ENCODE measurements at regions not wholly inside any gene's neighbourhood (a gene's known extent, or its start where the extent isn't known, plus 50 kb on each side); places are given as distances from the start of the nearest gene placed in this dataset.

DNA sequence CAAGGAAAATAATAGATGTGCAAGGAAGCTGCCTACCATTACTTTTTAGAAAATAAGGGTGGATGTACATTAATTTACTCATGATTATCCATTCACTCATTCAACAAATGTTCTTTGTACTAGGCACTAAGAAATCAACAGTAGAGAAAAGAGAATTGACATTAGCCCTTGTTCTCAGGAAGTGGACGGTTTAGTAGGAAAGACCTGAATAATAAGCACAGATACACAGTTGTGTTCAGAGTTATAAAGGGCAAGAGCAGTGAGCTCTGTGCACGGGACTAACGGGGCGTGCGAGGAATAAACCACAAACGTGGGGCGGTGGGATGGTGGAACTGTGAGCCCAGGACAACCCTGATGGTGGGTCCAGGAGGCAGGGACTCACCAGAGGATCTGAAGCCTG, 94.4 kb upstream of the MBOAT2 start:
- H2BK15ac ChIP-seq (ENCODE audit: low read length), result no peak overlapping the region
- no peak overlapping the region for H3K18ac ChIP-seq (ENCODE audit: extremely low read depth, low read length)
- no peak overlapping the region for H4K8ac ChIP-seq (ENCODE audit: extremely low read depth, insufficient read depth, low read length)
- ChIA-PET POLR2A (ENCODE audit: partially characterized antibody) (no interaction called here), CTCF (ENCODE audit: partially characterized antibody) (interaction anchor here (1.6 kb wide), 1 partner anchor 45 kb away, joined by 5 read pairs; no protein-coding TSS in a partner anchor)
- no peak overlapping the region for H3K14ac ChIP-seq (ENCODE audit: insufficient read length)
- no peak overlapping the region for H3K4ac ChIP-seq (replicated peaks; ENCODE audit: insufficient read length, low read depth, low read length)
- no peak overlapping the region for H2BK20ac ChIP-seq (ENCODE audit: low read length)
- no peaks in the 10 kb centered on the region for H3K9me3 ChIP-seq (ENCODE audit: insufficient read depth in 2 of 2, low read depth in 1 of 2, low read length in 1 of 2)
- H2BK120ac ChIP-seq (replicated peaks; ENCODE audit: low read depth, low read length), result no peak overlapping the region
- FAIRE-seq (no peak), DNase-seq (ENCODE audit: low read depth in 1 of 2, low spot score in 2 of 2) (no peak)
- no peak overlapping the region for H4K91ac ChIP-seq (replicated peaks; ENCODE audit: insufficient read length, low read length)
- H2AFZ ChIP-seq (ENCODE audit: low read length), result no peak overlapping the region
- no peaks in the 10 kb centered on the region; the same call in 1 of the 2 replicates for H3K23me2 ChIP-seq (ENCODE audit: low read depth, low read length)
- no peak overlapping the region for H3K56ac ChIP-seq (replicated peaks; ENCODE audit: insufficient read length, low read depth, low read length)
- no peak overlapping the region for H2BK5ac ChIP-seq (ENCODE audit: low read depth, low read length)
- H2BK12ac ChIP-seq (ENCODE audit: low read depth, low read length), result no peak overlapping the region
- no peak overlapping the region for H3K4me2 ChIP-seq (ENCODE audit: insufficient read depth in 1 of 2, low read depth in 2 of 2, low read length in 2 of 2)
- no peaks in the 10 kb centered on the region; the same call in 1 of the 2 replicates for H3K79me1 ChIP-seq (ENCODE audit: low read depth, low read length)
- H2AK5ac ChIP-seq (ENCODE audit: low read depth, low read length), result 0 out of 2 replicates have a peak overlapping the region, but pooled peaks have one; percentile 39
- no peaks in the 10 kb centered on the region for H3K79me2 ChIP-seq (ENCODE audit: control insufficient read depth in 1 of 2, insufficient read depth in 2 of 2, low read length in 2 of 2)
- H4K20me1 ChIP-seq (replicated peaks in 1 of 2; ENCODE audit: control insufficient read depth in 1 of 2, insufficient read depth in 2 of 2, low read length in 2 of 2), result no peaks in the 10 kb centered on the region
- no peak overlapping the region for H3K23ac ChIP-seq (ENCODE audit: insufficient read length)
- H3K4me3 ChIP-seq (ENCODE audit: extremely low read depth in 1 of 4, insufficient read depth in 2 of 4, low read depth in 3 of 4, low read length in 4 of 4), result no peak overlapping the region
- 93% methylated on average over 7 of the region's 7 CpGs; no CpG with 5 or more reads in 1 of the 2 experiments for WGBS, 2 experiments (ENCODE audit: extremely low coverage in 1 of 2, insufficient coverage in 1 of 2, insufficient read length in 1 of 2, insufficient replicate concordance in 2 of 2, low coverage in 1 of 2, low lambda C conversion rate in 2 of 2, missing lambda C conversion rate in 1 of 2)
- peaks cover 0 to 10% (median 8%) of the 10 kb centered on the region in 4 experiments; a peak in 4 of 7 replicates for H3K27me3 ChIP-seq (replicated peaks in 1 of 4; ENCODE audit: control insufficient read depth in 3 of 4, extremely low read depth in 1 of 4, insufficient read depth in 3 of 4, low read length in 3 of 4)
- no peak overlapping the region for H4K5ac ChIP-seq (ENCODE audit: insufficient read length, low read depth, low read length)
- no peaks in the 10 kb centered on the region for H3K36me3 ChIP-seq (ENCODE audit: control insufficient read depth in 2 of 4, insufficient read depth in 4 of 4, low read length in 3 of 4)
- TF ChIP-seq POLR2AphosphoS5 (IDR thresholded peaks at IDR 0.05; ENCODE audit: low read depth, low read length) (no peak), GABPA (IDR thresholded peaks at IDR 0.05; ENCODE audit: borderline replicate concordance, insufficient read depth, low read length) (no peak)
- H3K9ac ChIP-seq (replicated peaks in 1 of 4; ENCODE audit: extremely low read depth in 1 of 4, low read depth in 3 of 4, low read length in 3 of 4), result no peak overlapping the region
- peaks cover 0 to 18% (median 10%) of the 10 kb centered on the region in 4 experiments; a peak in 6 of 7 replicates for H3K4me1 ChIP-seq (replicated peaks in 1 of 4; ENCODE audit: control insufficient read depth in 3 of 4, insufficient read depth in 4 of 4, low read length in 3 of 4)
- H3K27ac ChIP-seq (ENCODE audit: low read depth, low read length), result no peak overlapping the region

Measured in H1 (cell line).